SIG-M5 (cell line): ENCODE measurements at regions not wholly inside any gene's neighbourhood (a gene's known extent, or its start where the extent isn't known, plus 50 kb on each side); places are given as distances from the start of the nearest gene placed in this dataset.
"Not testable (repeated sequence)": the region's sequence is repeated elsewhere in the genome, so short reads cannot be mapped to it uniquely, and the experiment has no call there.

Experiments used
- DNase-seq: peaks from one replicate; lab custom pipeline; 2025; lab: John Stamatoyannopoulos, UW

- no peak for DNase-seq
These were observed 1269.6 kb upstream of the ADGRL2 start for GRCh38 chr1:80531182-80531581.

DNA sequence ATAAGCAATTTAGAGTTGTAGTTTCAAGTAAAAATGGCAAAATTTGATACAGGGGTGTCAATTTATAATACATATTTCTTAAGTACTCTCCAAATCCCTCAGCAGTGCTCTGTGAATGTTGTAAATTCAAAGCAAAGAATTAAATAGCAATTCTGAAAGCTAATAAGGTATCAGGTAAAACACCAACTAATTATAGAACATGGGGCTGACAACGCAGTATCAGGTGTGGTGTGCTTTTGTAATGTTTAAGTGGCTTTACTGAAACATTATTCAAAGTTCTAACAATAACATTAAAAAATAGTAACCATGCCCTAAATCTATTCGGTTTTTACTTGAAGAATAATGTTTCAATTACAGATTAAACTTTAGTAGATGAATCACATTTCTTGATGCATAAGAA is 1271.2 kb upstream of the ADGRL2 start:
- DNase-seq, result no peak

DNA sequence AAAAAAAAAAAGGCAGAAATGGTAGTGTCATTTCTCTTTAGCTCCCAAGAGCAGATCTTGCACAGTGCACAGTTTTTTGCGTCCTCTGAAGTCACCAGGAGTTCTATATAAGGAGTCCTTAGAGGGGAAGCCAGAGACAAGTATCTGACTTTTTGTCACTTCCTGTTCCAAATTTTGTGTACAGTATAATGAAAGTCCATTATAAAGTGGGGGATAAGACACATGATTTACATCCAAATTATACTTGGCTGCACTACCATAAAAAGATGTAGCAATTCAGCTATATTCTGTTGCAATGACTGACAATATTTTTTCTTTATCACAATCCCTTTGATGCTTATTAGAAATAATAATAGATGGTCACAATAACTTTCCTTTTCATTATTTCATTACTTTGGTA is 1276.9 kb upstream of the ADGRL2 start:
- DNase-seq, result no peak

GRCh38 chr1:80523071-80523470 is 1277.7 kb upstream of the ADGRL2 start:
- DNase-seq, result not testable (repeated sequence)

- DNase-seq, result no peak
These were observed 1279.8 kb upstream of the ADGRL2 start for GRCh38 chr1:80520949-80521348.

GRCh38 chr1:80517062-80517461 is 1283.7 kb upstream of the ADGRL2 start:
- no peak for DNase-seq

DNA sequence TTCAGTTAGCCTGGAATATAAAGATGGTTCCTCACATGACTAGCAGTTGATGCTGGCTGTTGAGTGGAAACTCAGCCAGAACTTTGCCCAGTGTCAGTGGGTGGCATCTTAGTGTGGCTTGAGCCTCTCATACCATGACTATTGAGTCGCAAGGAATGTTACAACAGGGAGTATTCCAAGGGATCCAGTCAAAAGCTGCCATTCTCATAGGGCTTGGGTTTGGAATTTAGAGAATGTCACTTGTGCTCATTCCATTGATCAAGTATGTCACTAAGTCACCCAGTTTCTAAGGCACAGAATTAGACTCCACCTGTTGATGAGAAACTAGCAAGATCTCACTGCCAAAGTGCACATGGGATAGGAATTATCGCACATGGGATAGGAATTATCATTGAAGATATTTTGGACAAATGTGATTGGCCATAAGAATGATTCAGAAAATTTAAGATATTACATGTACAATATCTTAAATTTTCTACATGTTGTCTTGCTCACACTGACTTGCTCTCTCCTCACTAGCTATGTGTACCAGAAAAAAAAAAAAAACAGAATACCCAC is 1290.7 kb upstream of the ADGRL2 start:
- no peak for DNase-seq

DNA sequence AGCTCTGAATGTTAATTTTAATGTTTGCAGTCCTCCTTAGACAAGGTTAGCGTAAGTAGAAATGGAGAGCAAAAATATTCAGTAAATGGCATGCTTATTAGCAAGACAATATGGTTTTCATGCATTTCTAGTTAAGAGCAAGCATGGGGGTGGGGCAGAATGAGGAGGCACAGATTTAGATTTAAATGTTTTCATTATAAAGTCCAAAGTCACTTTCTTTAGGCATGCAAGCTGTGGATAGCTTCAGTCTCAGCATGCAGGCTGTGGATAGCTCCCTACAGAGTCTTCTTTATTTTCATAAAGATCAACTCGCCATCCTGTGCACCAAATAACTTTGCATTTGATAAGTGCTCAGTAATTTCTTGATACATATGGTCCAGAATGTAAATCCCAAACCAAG is 1294.5 kb upstream of the ADGRL2 start:
- no peak for DNase-seq

DNA sequence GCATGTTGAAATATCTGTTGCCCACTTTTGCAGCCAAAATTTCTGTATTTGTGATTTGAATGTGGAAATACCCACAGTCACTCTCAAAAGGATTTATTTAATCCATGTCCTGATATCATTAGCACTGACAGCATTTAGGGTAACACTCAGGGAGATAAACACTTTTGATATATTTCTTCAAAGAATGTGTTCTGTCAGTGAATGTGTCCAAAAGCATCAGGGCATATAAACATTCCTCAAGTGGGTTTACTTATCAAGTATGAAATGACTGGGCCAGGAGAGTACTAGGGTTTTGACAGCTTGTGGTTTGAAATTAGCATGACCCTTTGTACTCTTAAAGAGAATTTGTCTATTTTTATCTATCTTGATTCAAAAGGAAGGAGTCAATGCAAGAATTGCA is 1302.1 kb upstream of the ADGRL2 start:
- DNase-seq, result no peak

GRCh38 chr1:80495806-80496205 is 1304.9 kb upstream of the ADGRL2 start:
- DNase-seq, result no peak

DNA sequence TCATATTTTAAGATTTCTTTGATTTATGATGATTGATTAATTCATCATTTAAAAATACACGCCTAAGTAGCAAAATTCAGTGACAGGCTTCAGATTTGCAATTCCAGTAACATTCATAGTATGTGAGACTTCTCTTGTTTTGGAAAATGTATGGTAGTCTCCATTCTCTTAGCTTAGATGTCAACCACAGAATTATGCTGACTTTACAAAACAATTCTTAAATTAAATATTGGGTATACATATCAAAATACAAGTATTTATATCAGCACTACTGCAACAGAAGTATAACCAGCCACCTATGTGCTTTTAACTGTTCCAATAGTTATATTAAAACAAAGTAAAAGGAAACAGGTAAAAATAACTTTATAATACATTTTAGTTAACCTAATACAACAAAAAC is 1328.6 kb upstream of the ADGRL2 start:
- no peak for DNase-seq

- no peak for DNase-seq
These were observed 1332.4 kb upstream of the ADGRL2 start for GRCh38 chr1:80468356-80468755.

DNA sequence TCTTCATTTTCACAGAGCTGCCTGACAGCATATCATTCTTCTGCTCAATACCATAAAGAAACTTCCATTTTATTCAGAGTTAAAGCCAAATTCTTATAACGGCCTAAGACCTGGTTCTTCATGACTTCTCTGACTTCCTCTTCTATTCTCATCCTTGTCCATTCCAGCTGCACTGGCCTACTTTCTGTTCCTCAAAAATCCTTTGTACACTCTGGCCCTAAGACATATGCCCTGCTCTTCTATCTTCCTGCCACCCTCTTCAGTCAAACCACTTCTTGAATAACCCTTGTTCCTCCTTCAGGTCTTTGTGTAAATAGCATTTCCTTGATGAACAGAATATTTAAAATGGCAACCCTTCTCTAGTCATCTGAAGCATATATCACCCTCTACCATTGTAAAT is 1338.7 kb upstream of the ADGRL2 start:
- DNase-seq, result no peak

- no peak for DNase-seq
These were observed 1343.3 kb upstream of the ADGRL2 start for GRCh38 chr1:80457409-80457808.

DNA sequence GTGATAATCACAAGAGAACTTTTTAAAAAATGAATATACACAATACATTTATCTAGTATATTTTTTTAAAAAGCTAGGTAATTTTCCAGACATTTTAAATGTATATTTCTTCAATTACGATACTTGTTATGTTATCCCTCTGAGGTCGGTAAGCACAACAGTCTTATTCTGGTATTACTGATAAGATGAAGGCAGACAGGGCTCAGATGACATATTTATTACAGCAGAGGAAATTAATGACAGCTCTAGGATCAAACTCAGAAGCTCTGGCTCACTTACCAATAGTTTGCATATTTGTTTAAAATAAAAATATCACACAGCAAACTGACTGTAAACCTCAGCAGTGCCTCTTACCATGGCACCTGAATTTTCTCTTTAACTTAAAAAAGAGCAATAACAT is 1347.0 kb upstream of the ADGRL2 start:
- DNase-seq, result no peak

GRCh38 chr1:80450711-80451110 is 1350.0 kb upstream of the ADGRL2 start:
- DNase-seq, result no peak

DNA sequence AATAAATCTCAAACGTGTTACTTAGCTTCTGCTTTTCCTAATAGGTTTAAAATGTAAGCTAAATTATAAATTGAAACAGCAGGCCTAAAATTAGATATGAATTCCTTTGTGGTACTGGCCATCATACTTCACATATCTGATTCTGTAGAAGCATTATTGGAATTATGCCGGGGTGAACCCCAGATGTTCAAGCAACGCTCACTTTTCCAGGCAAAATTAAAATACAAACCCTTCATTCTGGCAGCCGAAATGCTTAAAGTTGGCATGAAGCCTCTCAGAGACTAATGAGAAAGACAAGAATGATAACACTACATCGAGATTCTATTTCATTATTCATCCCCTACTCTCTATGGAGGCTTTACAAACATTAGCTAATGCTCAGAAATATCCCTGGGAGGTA is 1352.7 kb upstream of the ADGRL2 start:
- DNase-seq, result no peak

GRCh38 chr1:80447526-80447925 is 1353.2 kb upstream of the ADGRL2 start:
- no peak for DNase-seq

GRCh38 chr1:80445033-80445432 is 1355.7 kb upstream of the ADGRL2 start:
- DNase-seq, result no peak

GRCh38 chr1:80444171-80444570 is 1356.6 kb upstream of the ADGRL2 start:
- no peak for DNase-seq

GRCh38 chr1:80441664-80442063 is 1359.1 kb upstream of the ADGRL2 start:
- DNase-seq, result no peak

DNA sequence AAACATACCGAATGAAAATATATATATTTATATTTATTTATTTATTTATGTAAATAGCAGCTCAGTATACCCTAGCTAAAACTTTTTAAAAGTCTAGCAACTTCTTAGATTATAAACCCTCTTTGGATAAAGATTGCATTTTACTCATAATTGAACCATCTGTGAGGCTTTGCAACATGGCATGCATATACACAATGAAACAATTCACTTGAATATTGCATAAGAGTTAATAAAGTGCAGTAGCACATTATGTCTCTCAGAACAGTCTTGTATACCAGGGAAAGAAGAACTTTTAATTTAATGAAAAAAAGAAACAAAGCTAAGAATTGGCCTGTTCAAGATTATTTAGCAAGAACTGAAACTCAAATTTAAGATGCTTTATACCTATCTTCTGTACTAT is 1363.9 kb upstream of the ADGRL2 start:
- DNase-seq, result no peak

GRCh38 chr1:80427881-80428280 is 1372.9 kb upstream of the ADGRL2 start:
- no peak for DNase-seq

DNA sequence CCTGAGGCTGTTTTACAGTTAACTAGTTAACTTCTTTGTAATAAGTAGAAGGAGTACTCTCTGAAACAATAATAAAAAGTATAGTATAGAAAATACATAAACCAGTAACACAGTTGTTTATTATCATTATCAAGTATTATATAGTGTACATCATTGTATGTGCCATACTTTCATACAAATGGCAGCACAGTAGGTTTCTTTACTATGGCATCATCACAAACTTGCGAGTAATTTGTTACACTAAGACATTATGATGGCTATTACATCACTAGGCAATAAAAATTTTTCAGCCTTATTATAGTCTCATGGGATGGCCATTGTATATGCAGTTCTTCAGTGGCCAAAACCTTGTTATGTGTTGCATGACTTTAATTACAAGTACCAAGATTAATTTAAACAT is 1376.5 kb upstream of the ADGRL2 start:
- DNase-seq, result no peak

- DNase-seq, result no peak
These were observed 1382.6 kb upstream of the ADGRL2 start for GRCh38 chr1:80418134-80418533.
